SH-SY5Y (cell line): ENCODE measurements at regions not wholly inside any gene's neighbourhood (a gene's known extent, or its start where the extent isn't known, plus 50 kb on each side); places are given as distances from the start of the nearest gene placed in this dataset.

Experiments used
- GATA2 ChIP-seq: IDR thresholded peaks from 2 replicates; pipeline ENCODE4 v1.6.1; 2011; ENCODE audit warnings: mild to moderate bottlenecking, low read depth, low read length
- GATA3 ChIP-seq: IDR thresholded peaks from 2 replicates; pipeline ENCODE4 v1.6.1; 2011; ENCODE audit warnings: low read depth, mild to moderate bottlenecking, low read length, moderate library complexity

DNA sequence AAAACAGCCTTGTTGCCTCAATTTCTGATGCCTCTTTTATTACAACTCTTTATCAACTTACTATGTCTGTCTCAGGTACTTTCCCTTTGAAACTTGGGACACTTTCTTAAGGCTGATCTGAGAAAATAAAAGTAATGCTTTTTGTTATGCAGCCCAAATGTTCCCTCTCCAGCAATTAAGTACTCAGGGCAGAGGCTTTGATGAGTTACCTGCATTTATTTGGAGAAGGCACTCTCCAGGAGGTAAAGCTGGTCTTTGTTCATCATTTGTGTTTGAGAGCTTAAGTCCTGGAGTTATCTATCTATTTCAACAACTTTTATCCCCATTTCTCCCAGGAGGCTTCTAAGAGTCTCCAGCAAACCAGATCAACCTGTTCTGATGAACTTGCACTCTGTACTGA lies 259.2 kb downstream of the ASXL3 start:
- TF ChIP-seq GATA3, result no peak
- TF ChIP-seq GATA2, result no peak
